ENCODE measurements at regions not wholly inside any gene's neighbourhood (a gene's known extent, or its start where the extent isn't known, plus 50 kb on each side); places are given as distances from the start of the nearest gene placed in this dataset.
"Not testable (repeated sequence)": the region's sequence is repeated elsewhere in the genome, so short reads cannot be mapped to it uniquely, and the experiment has no call there.

- no peak for FAIRE-seq
- Histone ChIP-seq H3K27me3 (ENCODE audit: control insufficient read depth in 3 of 3, insufficient read depth in 3 of 3, low read length in 3 of 3) (no peaks in the 10 kb centered on the region), H3K4me1 (ENCODE audit: control insufficient read depth in 3 of 3, insufficient read depth in 2 of 3, low read depth in 1 of 3, low read length in 2 of 3) (no peaks in the 10 kb centered on the region), H3K4me3 (ENCODE audit: low read depth in 1 of 3, low read length in 3 of 3) (no peak overlapping the region), H3K9me3 (ENCODE audit: control insufficient read depth in 2 of 2, insufficient read depth in 1 of 2, low read depth in 1 of 2, low read length in 1 of 2) (no peaks in the 10 kb centered on the region), H3K27ac (ENCODE audit: low read depth in 1 of 3, low read length in 2 of 3) (no peak overlapping the region), H3K36me3 (ENCODE audit: control insufficient read depth in 3 of 3, insufficient read depth in 2 of 3, low read depth in 1 of 3, low read length in 3 of 3) (no peaks in the 10 kb centered on the region)
- no peak for DNase-seq
- WGBS, 3 donors: 96 to 100% (median 96%) methylated on average over 1 of the region's 1 CpG
Measured at GRCh38 chr9:78685471-78685870, 388.5 kb downstream of the PSAT1 start.

GRCh38 chr9:78688796-78689195, 391.9 kb downstream of the PSAT1 start:
- Histone ChIP-seq H3K27me3 (ENCODE audit: control insufficient read depth in 3 of 3, insufficient read depth in 3 of 3, low read length in 3 of 3) (no peaks in the 10 kb centered on the region), H3K27ac (ENCODE audit: low read depth in 1 of 3, low read length in 2 of 3) (no peak overlapping the region), H3K4me1 (ENCODE audit: control insufficient read depth in 3 of 3, insufficient read depth in 2 of 3, low read depth in 1 of 3, low read length in 2 of 3) (no peaks in the 10 kb centered on the region), H3K9me3 (ENCODE audit: control insufficient read depth in 2 of 2, insufficient read depth in 1 of 2, low read depth in 1 of 2, low read length in 1 of 2) (no peaks in the 10 kb centered on the region), H3K4me3 (ENCODE audit: low read depth in 1 of 3, low read length in 3 of 3) (no peak overlapping the region), H3K36me3 (ENCODE audit: control insufficient read depth in 3 of 3, insufficient read depth in 2 of 3, low read depth in 1 of 3, low read length in 3 of 3) (no peaks in the 10 kb centered on the region)
- DNase-seq (no peak), FAIRE-seq (no peak)
- WGBS, 3 donors: 33 to 65% (median 57%) methylated on average over 1 of the region's 1 CpG

GRCh38 chr9:78691542-78691941, 394.6 kb downstream of the PSAT1 start:
- H3K4me1 ChIP-seq (ENCODE audit: control insufficient read depth in 3 of 3, insufficient read depth in 2 of 3, low read depth in 1 of 3, low read length in 2 of 3): no peaks in the 10 kb centered on the region
- no peaks in the 10 kb centered on the region for H3K27me3 ChIP-seq (ENCODE audit: control insufficient read depth in 3 of 3, insufficient read depth in 3 of 3, low read length in 3 of 3)
- FAIRE-seq (no peak), DNase-seq (no peak)
- H3K4me3 ChIP-seq (ENCODE audit: low read depth in 1 of 3, low read length in 3 of 3): no peak overlapping the region
- WGBS, 3 donors: 58 to 70% (median 63%) methylated on average over 2 of the region's 2 CpGs
- H3K36me3 ChIP-seq (ENCODE audit: control insufficient read depth in 3 of 3, insufficient read depth in 2 of 3, low read depth in 1 of 3, low read length in 3 of 3): no peaks in the 10 kb centered on the region
- no peak overlapping the region for H3K27ac ChIP-seq (ENCODE audit: low read depth in 1 of 3, low read length in 2 of 3)
- no peaks in the 10 kb centered on the region for H3K9me3 ChIP-seq (ENCODE audit: control insufficient read depth in 2 of 2, insufficient read depth in 1 of 2, low read depth in 1 of 2, low read length in 1 of 2)

- H3K36me3 ChIP-seq (ENCODE audit: control insufficient read depth in 3 of 3, insufficient read depth in 2 of 3, low read depth in 1 of 3, low read length in 3 of 3): no peaks in the 10 kb centered on the region
- H3K4me3 ChIP-seq (ENCODE audit: low read depth in 1 of 3, low read length in 3 of 3): no peak overlapping the region
- FAIRE-seq (no peak), DNase-seq (no peak)
- no peaks in the 10 kb centered on the region for H3K27me3 ChIP-seq (ENCODE audit: control insufficient read depth in 3 of 3, insufficient read depth in 3 of 3, low read length in 3 of 3)
- H3K4me1 ChIP-seq (ENCODE audit: control insufficient read depth in 3 of 3, insufficient read depth in 2 of 3, low read depth in 1 of 3, low read length in 2 of 3): no peaks in the 10 kb centered on the region
- no peak overlapping the region for H3K27ac ChIP-seq (ENCODE audit: low read depth in 1 of 3, low read length in 2 of 3)
- WGBS, 3 donors: 42 to 67% (median 42%) methylated on average over 3 of the region's 3 CpGs
- H3K9me3 ChIP-seq (ENCODE audit: control insufficient read depth in 2 of 2, insufficient read depth in 1 of 2, low read depth in 1 of 2, low read length in 1 of 2): no peaks in the 10 kb centered on the region
Measured at GRCh38 chr9:78692871-78693270, 395.9 kb downstream of the PSAT1 start.

- no peaks in the 10 kb centered on the region for H3K9me3 ChIP-seq (ENCODE audit: control insufficient read depth in 2 of 2, insufficient read depth in 1 of 2, low read depth in 1 of 2, low read length in 1 of 2)
- H3K4me3 ChIP-seq (ENCODE audit: low read depth in 1 of 3, low read length in 3 of 3): no peak overlapping the region
- FAIRE-seq: no peak
- H3K4me1 ChIP-seq (ENCODE audit: control insufficient read depth in 3 of 3, insufficient read depth in 2 of 3, low read depth in 1 of 3, low read length in 2 of 3): no peaks in the 10 kb centered on the region
- H3K36me3 ChIP-seq (ENCODE audit: control insufficient read depth in 3 of 3, insufficient read depth in 2 of 3, low read depth in 1 of 3, low read length in 3 of 3): no peaks in the 10 kb centered on the region
- DNase-seq: no peak
- no peak overlapping the region for H3K27ac ChIP-seq (ENCODE audit: low read depth in 1 of 3, low read length in 2 of 3)
- no peaks in the 10 kb centered on the region for H3K27me3 ChIP-seq (ENCODE audit: control insufficient read depth in 3 of 3, insufficient read depth in 3 of 3, low read length in 3 of 3)
- WGBS, 3 donors: 61 to 67% (median 62%) methylated on average over 7 of the region's 7 CpGs
Measured at GRCh38 chr9:78694974-78695373, 398.0 kb downstream of the PSAT1 start.

GRCh38 chr9:78695519-78695918, 398.6 kb downstream of the PSAT1 start:
- Histone ChIP-seq H3K36me3 (ENCODE audit: control insufficient read depth in 3 of 3, insufficient read depth in 2 of 3, low read depth in 1 of 3, low read length in 3 of 3) (no peaks in the 10 kb centered on the region), H3K4me1 (ENCODE audit: control insufficient read depth in 3 of 3, insufficient read depth in 2 of 3, low read depth in 1 of 3, low read length in 2 of 3) (no peaks in the 10 kb centered on the region), H3K9me3 (ENCODE audit: control insufficient read depth in 2 of 2, insufficient read depth in 1 of 2, low read depth in 1 of 2, low read length in 1 of 2) (no peaks in the 10 kb centered on the region), H3K27me3 (ENCODE audit: control insufficient read depth in 3 of 3, insufficient read depth in 3 of 3, low read length in 3 of 3) (no peaks in the 10 kb centered on the region), H3K4me3 (ENCODE audit: low read depth in 1 of 3, low read length in 3 of 3) (no peak overlapping the region), H3K27ac (ENCODE audit: low read depth in 1 of 3, low read length in 2 of 3) (no peak overlapping the region)
- FAIRE-seq (no peak), DNase-seq (no peak)
- 35 to 40% (median 37%) methylated on average over 5 of the region's 5 CpGs for WGBS, 3 donors

GRCh38 chr9:78697618-78698017, 400.7 kb downstream of the PSAT1 start:
- FAIRE-seq (no peak), DNase-seq (no peak)
- no peaks in the 10 kb centered on the region for H3K9me3 ChIP-seq (ENCODE audit: control insufficient read depth in 2 of 2, insufficient read depth in 1 of 2, low read depth in 1 of 2, low read length in 1 of 2)
- no peaks in the 10 kb centered on the region for H3K27me3 ChIP-seq (ENCODE audit: control insufficient read depth in 3 of 3, insufficient read depth in 3 of 3, low read length in 3 of 3)
- no peak overlapping the region for H3K4me3 ChIP-seq (ENCODE audit: low read depth in 1 of 3, low read length in 3 of 3)
- H3K4me1 ChIP-seq (ENCODE audit: control insufficient read depth in 3 of 3, insufficient read depth in 2 of 3, low read depth in 1 of 3, low read length in 2 of 3): no peaks in the 10 kb centered on the region
- 29 to 59% (median 57%) methylated on average over 1 of the region's 1 CpG for WGBS, 3 donors
- no peak overlapping the region for H3K27ac ChIP-seq (ENCODE audit: low read depth in 1 of 3, low read length in 2 of 3)
- H3K36me3 ChIP-seq (ENCODE audit: control insufficient read depth in 3 of 3, insufficient read depth in 2 of 3, low read depth in 1 of 3, low read length in 3 of 3): no peaks in the 10 kb centered on the region

GRCh38 chr9:78698371-78698770, 401.4 kb downstream of the PSAT1 start:
- no peaks in the 10 kb centered on the region for H3K9me3 ChIP-seq (ENCODE audit: control insufficient read depth in 2 of 2, insufficient read depth in 1 of 2, low read depth in 1 of 2, low read length in 1 of 2)
- FAIRE-seq (no peak), DNase-seq (no peak)
- no peak overlapping the region for H3K4me3 ChIP-seq (ENCODE audit: low read depth in 1 of 3, low read length in 3 of 3)
- 83 to 87% (median 84%) methylated on average over 2 of the region's 2 CpGs for WGBS, 3 donors
- no peaks in the 10 kb centered on the region for H3K36me3 ChIP-seq (ENCODE audit: control insufficient read depth in 3 of 3, insufficient read depth in 2 of 3, low read depth in 1 of 3, low read length in 3 of 3)
- no peaks in the 10 kb centered on the region for H3K4me1 ChIP-seq (ENCODE audit: control insufficient read depth in 3 of 3, insufficient read depth in 2 of 3, low read depth in 1 of 3, low read length in 2 of 3)
- no peak overlapping the region for H3K27ac ChIP-seq (ENCODE audit: low read depth in 1 of 3, low read length in 2 of 3)
- H3K27me3 ChIP-seq (ENCODE audit: control insufficient read depth in 3 of 3, insufficient read depth in 3 of 3, low read length in 3 of 3): no peaks in the 10 kb centered on the region

GRCh38 chr9:78699217-78699616, 402.3 kb downstream of the PSAT1 start:
- not testable (repeated sequence) for H3K9me3 ChIP-seq (ENCODE audit: control insufficient read depth in 2 of 2, insufficient read depth in 1 of 2, low read depth in 1 of 2, low read length in 1 of 2); H3K4me1 ChIP-seq (ENCODE audit: control insufficient read depth in 3 of 3, insufficient read depth in 2 of 3, low read depth in 1 of 3, low read length in 2 of 3); H3K27ac ChIP-seq (ENCODE audit: low read depth in 1 of 3, low read length in 2 of 3); FAIRE-seq; H3K36me3 ChIP-seq (ENCODE audit: control insufficient read depth in 3 of 3, insufficient read depth in 2 of 3, low read depth in 1 of 3, low read length in 3 of 3); H3K4me3 ChIP-seq (ENCODE audit: low read depth in 1 of 3, low read length in 3 of 3); DNase-seq; H3K27me3 ChIP-seq (ENCODE audit: control insufficient read depth in 3 of 3, insufficient read depth in 3 of 3, low read length in 3 of 3)
- 80 to 92% (median 82%) methylated on average over 3 of the region's 3 CpGs for WGBS, 3 donors

Data from small intestine (tissue), 7 donors.